Activated CD4-positive, CD25-positive, alpha-beta regulatory T cell (primary cell): ENCODE measurements at regions not wholly inside any gene's neighbourhood (a gene's known extent, or its start where the extent isn't known, plus 50 kb on each side); places are given as distances from the start of the nearest gene placed in this dataset.
A peak's percentile ranks its signal among the peaks of the same experiment; 100 is the strongest.

Source experiments
- DNase-seq, 4 experiments: peaks; one replicate each; lab custom pipeline; 2025; lab: John Stamatoyannopoulos, UW

- no peak for DNase-seq
Observed at GRCh38 chr12:13288937-13289652, 92.6 kb downstream of the EMP1 start.

- DNase-seq = no peak
Observed at GRCh38 chr12:13288501-13288900, 92.0 kb downstream of the EMP1 start.

- DNase-seq = no peak
Observed at GRCh38 chr12:13283867-13284266, 87.3 kb downstream of the EMP1 start.

GRCh38 chr12:13282861-13283260 lies 86.3 kb downstream of the EMP1 start:
- DNase-seq = no peak

GRCh38 chr12:13278249-13278787 lies 81.8 kb downstream of the EMP1 start:
- DNase-seq = peak; percentile 12 to 34 (median 30)

- DNase-seq = no peak
Observed at GRCh38 chr12:13277293-13277692, 80.8 kb downstream of the EMP1 start.

- no peak for DNase-seq
Observed at GRCh38 chr12:13275241-13276085, 78.9 kb downstream of the EMP1 start.

GRCh38 chr12:13273850-13274249 lies 77.3 kb downstream of the EMP1 start:
- no peak for DNase-seq

GRCh38 chr12:13273097-13273496 lies 76.6 kb downstream of the EMP1 start:
- DNase-seq = no peak

- no peak for DNase-seq
Observed at GRCh38 chr12:13270817-13271216, 74.3 kb downstream of the EMP1 start.
